ENCODE measurements at regions not wholly inside any gene's neighbourhood (a gene's known extent, or its start where the extent isn't known, plus 50 kb on each side); places are given as distances from the start of the nearest gene placed in this dataset.

GRCh38 chr3:74537857-74538256, 76.6 kb downstream of the CNTN3 start:
- no peaks in the 10 kb centered on the region for H3K36me3 ChIP-seq
- H3K4me1 ChIP-seq, result no peaks in the 10 kb centered on the region
- FAIRE-seq (no peak), ATAC-seq (no peak), DNase-seq (no peak)
- no peak overlapping the region for H3K4me3 ChIP-seq
- no peak for TF ChIP-seq CTCF (IDR thresholded peaks at IDR 0.05)
- intact Hi-C loops (cut with DNase I), result no loop called here
- no peaks in the 10 kb centered on the region for H3K27me3 ChIP-seq
- no peak overlapping the region for H3K27ac ChIP-seq
- 86 to 87% methylated on average over 2 of the region's 2 CpGs for WGBS, 2 donors
- no peaks in the 10 kb centered on the region for H3K9me3 ChIP-seq

- ATAC-seq (peak in 1 of 4 donors; percentile 29), DNase-seq (peak in 1 of 6 donors; percentile 20), FAIRE-seq (no peak)
- no peak for TF ChIP-seq CTCF (IDR thresholded peaks at IDR 0.05)
- H3K27me3 ChIP-seq, result no peaks in the 10 kb centered on the region
- intact Hi-C loops (cut with DNase I), result no loop called here
- WGBS, 2 donors, result 75% methylated on average over 4 of the region's 4 CpGs
- H3K27ac ChIP-seq, result no peak overlapping the region
- H3K4me1 ChIP-seq, result no peaks in the 10 kb centered on the region
- H3K9me3 ChIP-seq, result no peaks in the 10 kb centered on the region
- no peak overlapping the region for H3K4me3 ChIP-seq
- H3K36me3 ChIP-seq, result no peaks in the 10 kb centered on the region
These were observed 77.3 kb downstream of the CNTN3 start for GRCh38 chr3:74537164-74537563.

- ATAC-seq, result no peak
These were observed 79.2 kb downstream of the CNTN3 start for GRCh38 chr3:74535281-74535680.

GRCh38 chr3:74534611-74535010, 79.8 kb downstream of the CNTN3 start:
- no peaks in the 10 kb centered on the region for H3K36me3 ChIP-seq
- H3K9me3 ChIP-seq, result no peaks in the 10 kb centered on the region
- H3K27ac ChIP-seq, result no peak overlapping the region
- DNase-seq, result no peak
- no peak overlapping the region for H3K4me3 ChIP-seq
- no peaks in the 10 kb centered on the region for H3K27me3 ChIP-seq
- TF ChIP-seq CTCF (IDR thresholded peaks at IDR 0.05), result no peak
- WGBS, 2 donors, result 89 to 94% methylated on average over 2 of the region's 2 CpGs
- intact Hi-C loops (cut with DNase I), result no loop called here
- FAIRE-seq, result no peak
- ATAC-seq, result no peak
- no peaks in the 10 kb centered on the region for H3K4me1 ChIP-seq

More at GRCh38 chr3:74535281-74535680, 79.2 kb downstream of the CNTN3 start:
- no peak overlapping the region for H3K27ac ChIP-seq
- TF ChIP-seq CTCF (IDR thresholded peaks at IDR 0.05), result no peak
- H3K4me3 ChIP-seq, result no peak overlapping the region
- intact Hi-C loops (cut with DNase I), result no loop called here
- FAIRE-seq (no peak), DNase-seq (no peak)
- H3K4me1 ChIP-seq, result no peaks in the 10 kb centered on the region
- no peaks in the 10 kb centered on the region for H3K27me3 ChIP-seq
- WGBS, 2 donors, result 72 to 78% methylated on average over 3 of the region's 3 CpGs
- H3K9me3 ChIP-seq, result no peaks in the 10 kb centered on the region
- no peaks in the 10 kb centered on the region for H3K36me3 ChIP-seq

DNA sequence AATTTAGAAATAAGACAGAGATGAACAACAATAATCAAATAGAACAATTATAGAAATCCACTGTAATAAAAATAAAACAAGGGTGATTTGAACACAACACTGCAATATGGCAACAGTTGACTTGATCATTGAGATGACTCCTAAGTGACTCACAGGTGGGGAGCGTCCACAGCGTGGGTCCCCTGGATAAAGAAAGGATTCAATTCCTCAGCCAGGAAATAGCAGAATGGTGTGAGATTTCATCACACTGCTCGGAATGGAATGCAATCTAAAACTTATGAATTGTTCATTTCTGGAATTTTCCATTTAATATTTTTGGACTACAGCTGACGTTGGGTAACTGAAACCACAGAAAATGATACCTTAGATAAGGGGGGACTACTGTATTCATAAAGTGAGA, 82.0 kb downstream of the CNTN3 start:
- TF ChIP-seq CTCF (IDR thresholded peaks at IDR 0.05), result no peak
- no peak for FAIRE-seq
- peak in 2 of 4 donors; percentile 25 to 50 for ATAC-seq
- no peak for DNase-seq
- Histone ChIP-seq H3K27me3 (no peaks in the 10 kb centered on the region), H3K4me1 (no peaks in the 10 kb centered on the region), H3K36me3 (no peaks in the 10 kb centered on the region), H3K4me3 (no peak overlapping the region), H3K27ac (no peak overlapping the region), H3K9me3 (no peaks in the 10 kb centered on the region)
- WGBS, 2 donors, result 64 to 70% methylated on average over 4 of the region's 4 CpGs
- intact Hi-C loops (cut with DNase I), result no loop called here

Measured in pancreas (tissue), 10 donors.